ENCODE measurements at regions not wholly inside any gene's neighbourhood (a gene's known extent, or its start where the extent isn't known, plus 50 kb on each side); places are given as distances from the start of the nearest gene placed in this dataset.

- no peak for DNase-seq
- peaks cover 10% of the 10 kb centered on the region for H3K4me1 ChIP-seq (ENCODE audit: control insufficient read depth, insufficient read depth, low read length)
- intact Hi-C loops (cut with DNase I): loop anchor here in 1 of 4 donors (10.0 kb wide), 1 partner anchor 348 kb away; no protein-coding TSS in a partner anchor
- 66% methylated on average over 6 of the region's 6 CpGs for WGBS
- H3K27me3 ChIP-seq (ENCODE audit: control insufficient read depth, insufficient read depth): no peaks in the 10 kb centered on the region
- H3K4me3 ChIP-seq (ENCODE audit: low read length): no peak overlapping the region
- no peak for ATAC-seq
- H3K9me3 ChIP-seq (ENCODE audit: control insufficient read depth, low read length): no peaks in the 10 kb centered on the region
- no peak overlapping the region for H3K27ac ChIP-seq (ENCODE audit: low read length)
Observed at GRCh38 chr2:30356776-30357175, 90.3 kb upstream of the LCLAT1 start.

DNA sequence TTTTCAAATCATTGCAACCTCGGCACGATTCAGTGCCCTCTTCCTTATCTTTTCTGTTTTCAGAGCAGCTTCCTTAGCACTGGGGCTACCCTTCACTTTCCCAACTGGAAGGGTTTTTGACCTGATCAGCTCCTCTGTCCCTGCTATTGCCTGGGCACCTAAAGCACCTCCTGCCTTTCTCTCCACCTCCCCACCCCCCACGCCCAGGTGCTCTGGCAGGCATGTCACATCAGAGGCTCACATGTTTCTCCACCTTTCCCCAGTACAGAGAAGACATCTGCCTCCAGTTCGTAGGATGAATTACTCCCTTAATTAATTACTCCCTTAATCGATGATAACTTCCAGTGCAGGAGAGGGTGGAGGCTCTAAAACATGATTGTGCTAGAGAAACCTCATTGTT, 88.7 kb upstream of the LCLAT1 start:
- intact Hi-C loops (cut with DNase I): loop anchor here in 1 of 4 donors (10.0 kb wide), 1 partner anchor 346 kb away; no protein-coding TSS in a partner anchor
- no peak for DNase-seq
- WGBS: 80% methylated on average over 5 of the region's 5 CpGs
- Histone ChIP-seq H3K4me3 (ENCODE audit: low read length) (no peak overlapping the region), H3K4me1 (ENCODE audit: control insufficient read depth, insufficient read depth, low read length) (peaks cover 19% of the 10 kb centered on the region), H3K27ac (ENCODE audit: low read length) (no peak overlapping the region), H3K27me3 (ENCODE audit: control insufficient read depth, insufficient read depth) (no peaks in the 10 kb centered on the region), H3K9me3 (ENCODE audit: control insufficient read depth, low read length) (no peaks in the 10 kb centered on the region)
- ATAC-seq: no peak

GRCh38 chr2:30358842-30359241, 88.2 kb upstream of the LCLAT1 start:
- Histone ChIP-seq H3K4me3 (ENCODE audit: low read length) (no peak overlapping the region), H3K9me3 (ENCODE audit: control insufficient read depth, low read length) (no peaks in the 10 kb centered on the region), H3K27me3 (ENCODE audit: control insufficient read depth, insufficient read depth) (no peaks in the 10 kb centered on the region), H3K4me1 (ENCODE audit: control insufficient read depth, insufficient read depth, low read length) (peaks cover 19% of the 10 kb centered on the region), H3K27ac (ENCODE audit: low read length) (no peak overlapping the region)
- no peak for DNase-seq
- ATAC-seq: no peak
- WGBS: 93% methylated on average over 6 of the region's 6 CpGs
- intact Hi-C loops (cut with DNase I): loop anchor here in 1 of 4 donors (10.0 kb wide), 1 partner anchor 346 kb away; no protein-coding TSS in a partner anchor

- Histone ChIP-seq H3K27ac (ENCODE audit: low read length) (peak overlapping the region; percentile 7), H3K4me1 (ENCODE audit: control insufficient read depth, insufficient read depth, low read length) (peaks cover 16% of the 10 kb centered on the region), H3K9me3 (ENCODE audit: control insufficient read depth, low read length) (no peaks in the 10 kb centered on the region), H3K27me3 (ENCODE audit: control insufficient read depth, insufficient read depth) (no peaks in the 10 kb centered on the region), H3K4me3 (ENCODE audit: low read length) (no peak overlapping the region)
- ATAC-seq (peak; percentile 94 to 95), DNase-seq (peak; percentile 88 to 93 (median 93))
- WGBS: 20% methylated on average over 7 of the region's 7 CpGs
- intact Hi-C loops (cut with DNase I): loop anchor here in 3 of 4 donors (5.0 to 10.0 kb wide), 2 partner anchors 48 to 345 kb away; no protein-coding TSS in a partner anchor
Observed at GRCh38 chr2:30359644-30360167, 87.3 kb upstream of the LCLAT1 start.

DNA sequence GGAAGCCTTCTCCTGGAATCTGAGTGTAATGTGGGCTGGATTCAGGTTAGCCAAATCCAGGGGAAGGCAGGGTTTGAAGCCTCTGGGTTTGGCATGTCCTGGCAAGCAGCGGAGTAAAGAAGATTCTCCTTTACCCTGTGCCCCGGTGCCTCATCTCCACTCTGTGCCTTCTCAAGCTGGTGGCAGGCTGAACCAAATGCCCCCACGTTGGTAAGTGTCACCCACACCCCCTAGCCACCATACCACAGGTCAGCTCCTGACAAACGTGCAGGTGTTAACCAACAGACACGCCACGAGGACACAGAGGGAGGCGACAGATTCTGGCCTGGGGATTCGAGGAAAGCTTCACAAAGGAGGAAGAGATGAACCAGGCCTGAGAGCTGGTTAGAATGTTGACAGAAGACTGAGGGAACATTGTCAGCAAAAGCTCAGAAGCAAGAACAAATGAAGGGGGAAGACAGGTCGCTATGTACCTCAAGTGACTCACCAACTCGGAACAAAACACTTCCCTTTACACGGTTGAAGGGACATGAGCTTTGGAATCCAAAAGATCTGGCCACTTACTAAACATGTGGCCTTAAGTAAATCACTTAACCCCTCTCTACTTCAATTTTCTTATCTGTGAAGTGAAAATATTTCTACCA, 85.2 kb upstream of the LCLAT1 start:
- WGBS: 66% methylated on average over 11 of the region's 11 CpGs
- no peak for ATAC-seq
- Histone ChIP-seq H3K4me3 (ENCODE audit: low read length) (no peak overlapping the region), H3K4me1 (ENCODE audit: control insufficient read depth, insufficient read depth, low read length) (peaks cover 19% of the 10 kb centered on the region), H3K9me3 (ENCODE audit: control insufficient read depth, low read length) (no peaks in the 10 kb centered on the region), H3K27me3 (ENCODE audit: control insufficient read depth, insufficient read depth) (no peaks in the 10 kb centered on the region), H3K27ac (ENCODE audit: low read length) (peak overlapping the region; percentile 32)
- intact Hi-C loops (cut with DNase I): loop anchor here in 2 of 4 donors (5.0 kb wide), 1 partner anchor 45 kb away; no protein-coding TSS in a partner anchor
- DNase-seq: no peak

- ATAC-seq: no peak
- Histone ChIP-seq H3K4me3 (ENCODE audit: low read length) (no peak overlapping the region), H3K27me3 (ENCODE audit: control insufficient read depth, insufficient read depth) (no peaks in the 10 kb centered on the region), H3K9me3 (ENCODE audit: control insufficient read depth, low read length) (no peaks in the 10 kb centered on the region), H3K27ac (ENCODE audit: low read length) (peak overlapping the region; percentile 37), H3K4me1 (ENCODE audit: control insufficient read depth, insufficient read depth, low read length) (peaks cover 19% of the 10 kb centered on the region)
- intact Hi-C loops (cut with DNase I): loop anchor here in 2 of 4 donors (5.0 kb wide), 1 partner anchor 45 kb away; no protein-coding TSS in a partner anchor
- no peak for DNase-seq
- 27% methylated on average over 4 of the region's 4 CpGs for WGBS
Observed at GRCh38 chr2:30362468-30363081, 84.5 kb upstream of the LCLAT1 start.

- no peak for ATAC-seq
- no peak overlapping the region for H3K27ac ChIP-seq (ENCODE audit: low read length)
Observed at GRCh38 chr2:30363406-30363805, 83.6 kb upstream of the LCLAT1 start.

GRCh38 chr2:30365201-30365600, 81.8 kb upstream of the LCLAT1 start:
- H3K9me3 ChIP-seq (ENCODE audit: control insufficient read depth, low read length): no peaks in the 10 kb centered on the region
- WGBS: 94% methylated on average over 10 of the region's 10 CpGs
- H3K27me3 ChIP-seq (ENCODE audit: control insufficient read depth, insufficient read depth): no peaks in the 10 kb centered on the region
- H3K27ac ChIP-seq (ENCODE audit: low read length): no peak overlapping the region
- no peak for ATAC-seq
- peaks cover 19% of the 10 kb centered on the region for H3K4me1 ChIP-seq (ENCODE audit: control insufficient read depth, insufficient read depth, low read length)
- DNase-seq: no peak
- intact Hi-C loops (cut with DNase I): no loop called here
- H3K4me3 ChIP-seq (ENCODE audit: low read length): no peak overlapping the region

More at GRCh38 chr2:30363406-30363805, 83.6 kb upstream of the LCLAT1 start:
- DNase-seq: no peak
- peaks cover 19% of the 10 kb centered on the region for H3K4me1 ChIP-seq (ENCODE audit: control insufficient read depth, insufficient read depth, low read length)
- intact Hi-C loops (cut with DNase I): loop anchor here in 2 of 4 donors (5.0 kb wide), 1 partner anchor 44 kb away; no protein-coding TSS in a partner anchor
- no peaks in the 10 kb centered on the region for H3K27me3 ChIP-seq (ENCODE audit: control insufficient read depth, insufficient read depth)
- H3K9me3 ChIP-seq (ENCODE audit: control insufficient read depth, low read length): no peaks in the 10 kb centered on the region
- H3K4me3 ChIP-seq (ENCODE audit: low read length): no peak overlapping the region
- 97% methylated on average over 3 of the region's 3 CpGs for WGBS

DNA sequence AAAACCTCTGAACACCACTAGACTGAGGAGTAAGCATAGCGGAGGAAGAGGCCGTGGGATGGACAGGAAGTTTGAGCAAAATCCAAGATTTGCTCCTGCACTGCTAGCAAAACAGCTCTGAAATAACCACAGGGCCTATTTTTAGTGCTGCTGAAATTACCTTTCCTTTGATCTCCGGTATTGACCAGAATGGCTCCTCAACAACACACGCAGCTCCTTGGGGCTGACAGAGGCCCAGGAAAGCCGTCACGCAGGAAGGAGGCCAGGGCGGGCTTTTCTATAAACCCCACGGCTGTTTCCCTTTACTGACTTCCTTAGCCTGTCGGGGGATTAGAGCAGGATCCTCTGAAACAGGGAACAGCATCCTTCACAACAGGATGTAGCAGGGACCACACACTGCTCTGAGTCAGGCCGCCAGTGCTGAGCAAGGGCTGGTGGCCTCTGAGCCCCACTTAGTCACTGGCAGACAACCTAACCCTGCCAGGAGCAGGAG, 80.8 kb upstream of the LCLAT1 start:
- WGBS: 60% methylated on average over 10 of the region's 10 CpGs
- Histone ChIP-seq H3K27ac (ENCODE audit: low read length) (peak overlapping the region; percentile 13), H3K4me3 (ENCODE audit: low read length) (no peak overlapping the region), H3K27me3 (ENCODE audit: control insufficient read depth, insufficient read depth) (no peaks in the 10 kb centered on the region), H3K9me3 (ENCODE audit: control insufficient read depth, low read length) (no peaks in the 10 kb centered on the region), H3K4me1 (ENCODE audit: control insufficient read depth, insufficient read depth, low read length) (peaks cover 18% of the 10 kb centered on the region)
- ATAC-seq (peak in 1 of 2 donors; percentile 57), DNase-seq (no peak)
- intact Hi-C loops (cut with DNase I): no loop called here

GRCh38 chr2:30367232-30368070, 79.6 kb upstream of the LCLAT1 start:
- Histone ChIP-seq H3K4me3 (ENCODE audit: low read length) (no peak overlapping the region), H3K4me1 (ENCODE audit: control insufficient read depth, insufficient read depth, low read length) (peaks cover 9% of the 10 kb centered on the region), H3K9me3 (ENCODE audit: control insufficient read depth, low read length) (no peaks in the 10 kb centered on the region), H3K27me3 (ENCODE audit: control insufficient read depth, insufficient read depth) (no peaks in the 10 kb centered on the region), H3K27ac (ENCODE audit: low read length) (no peak overlapping the region)
- no peak for ATAC-seq
- no peak for DNase-seq
- intact Hi-C loops (cut with DNase I): no loop called here
- WGBS: 95% methylated on average over 9 of the region's 9 CpGs

Data from right cardiac atrium (tissue), 5 donors.